Smooth muscle cell (in vitro differentiated cells): ENCODE measurements at regions not wholly inside any gene's neighbourhood (a gene's known extent, or its start where the extent isn't known, plus 50 kb on each side); places are given as distances from the start of the nearest gene placed in this dataset.
"Not testable (repeated sequence)": the region's sequence is repeated elsewhere in the genome, so short reads cannot be mapped to it uniquely, and the experiment has no call there.

Experiments
- DNase-seq: peaks from one replicate; lab custom pipeline; 2025; ENCODE audit not compliant: unreplicated experiment; lab: John Stamatoyannopoulos, UW
- H2AFZ ChIP-seq: fragments of 200-600 bp; sonication (generic); 2 replicates; pipeline ENCODE4 v1.6.0; 2016; ENCODE audit warnings: antibody characterized with exemption, low read depth, mild to moderate bottlenecking
- H3F3A ChIP-seq: fragments of 200-600 bp; sonication (generic); 2 replicates; pipeline ENCODE4 v1.6.0; 2017; ENCODE audit warnings: antibody characterized with exemption, low read depth
- H3K27ac ChIP-seq: fragments of 200-600 bp; sonication (generic); 2 replicates; pipeline ENCODE4 v1.5.1; 2016; ENCODE audit warnings: low read depth, mild to moderate bottlenecking
- H3K27me3 ChIP-seq: fragments of 200-600 bp; sonication (generic); 2 replicates; pipeline ENCODE4 v1.6.1; 2016; ENCODE audit warnings: low read depth, mild to moderate bottlenecking
- H3K36me3 ChIP-seq: fragments of 200-600 bp; sonication (generic); 2 replicates; pipeline ENCODE4 v1.5.1; 2016; ENCODE audit warnings: low read depth
- H3K4me1 ChIP-seq: fragments of 200-600 bp; sonication (generic); 2 replicates; pipeline ENCODE4 v1.5.1; 2016; ENCODE audit warnings: low read depth
- H3K4me2 ChIP-seq: fragments of 200-600 bp; sonication (generic); 2 replicates; pipeline ENCODE4 v1.6.0; 2016; ENCODE audit warnings: mild to moderate bottlenecking
- H3K4me3 ChIP-seq: fragments of 200-600 bp; sonication (generic); 2 replicates; pipeline ENCODE4 v1.5.1; 2016; ENCODE audit warnings: mild to moderate bottlenecking
- H3K79me2 ChIP-seq: fragments of 200-600 bp; sonication (generic); 2 replicates; pipeline ENCODE4 v1.6.0; 2016; ENCODE audit warnings: low read depth, mild to moderate bottlenecking
- H3K9ac ChIP-seq: fragments of 200-600 bp; sonication (generic); 2 replicates; pipeline ENCODE4 v1.6.0; 2016; ENCODE audit warnings: low read depth
- H3K9me3 ChIP-seq: fragments of 200-600 bp; sonication (generic); replicated peaks from 2 replicates; pipeline ENCODE4 v1.5.1; 2016; ENCODE audit warnings: low read depth
- H4K20me1 ChIP-seq: fragments of 200-600 bp; sonication (generic); 2 replicates; pipeline ENCODE4 v1.6.0; 2016; ENCODE audit warnings: low read depth
- CTCF ChIP-seq: fragments of 200-600 bp; sonication (generic); IDR thresholded peaks from 2 replicates; pipeline ENCODE4 v1.5.1; 2017; ENCODE audit warnings: borderline replicate concordance, mild to moderate bottlenecking, antibody characterized with exemption; ENCODE audit not compliant: insufficient read depth, poor library complexity, severe bottlenecking
- WGBS: methylation state at CpG from one replicate; pipeline ENCODE4 v1.1.7; 2016; ENCODE audit warnings: low lambda C conversion rate; 5-methylcytosine and 5-hydroxymethylcytosine counted together

GRCh38 chr6:27700337-27700736 lies 211.9 kb downstream of the OR2B2 start:
- H3K4me3 ChIP-seq: no peak overlapping the region
- no peaks in the 10 kb centered on the region for H3F3A ChIP-seq
- no peaks in the 10 kb centered on the region for H3K79me2 ChIP-seq
- H3K36me3 ChIP-seq: no peaks in the 10 kb centered on the region
- H3K27ac ChIP-seq: no peak overlapping the region
- no peaks in the 10 kb centered on the region for H3K27me3 ChIP-seq
- H3K4me2 ChIP-seq: no peak overlapping the region
- H4K20me1 ChIP-seq: no peaks in the 10 kb centered on the region
- TF ChIP-seq CTCF: no peak
- DNase-seq: no peak
- H3K9ac ChIP-seq: no peak overlapping the region
- no peaks in the 10 kb centered on the region for H3K9me3 ChIP-seq
- 95% methylated on average over 6 of the region's 6 CpGs for WGBS
- no peaks in the 10 kb centered on the region for H3K4me1 ChIP-seq
- H2AFZ ChIP-seq: no peak overlapping the region

- no peaks in the 10 kb centered on the region for H3K4me1 ChIP-seq
- H3K27me3 ChIP-seq: no peaks in the 10 kb centered on the region
- H3K36me3 ChIP-seq: no peaks in the 10 kb centered on the region
- H3F3A ChIP-seq: peaks cover 6% of the 10 kb centered on the region
- H3K79me2 ChIP-seq: no peaks in the 10 kb centered on the region
- H3K9ac ChIP-seq: no peak overlapping the region
- H3K4me2 ChIP-seq: peak overlapping the region; percentile 95
- H3K9me3 ChIP-seq: no peaks in the 10 kb centered on the region
- H3K27ac ChIP-seq: no peak overlapping the region
- WGBS: 43% methylated on average over 7 of the region's 7 CpGs
- TF ChIP-seq CTCF: no peak
- no peaks in the 10 kb centered on the region for H4K20me1 ChIP-seq
- H3K4me3 ChIP-seq: peak overlapping the region; percentile 77
- DNase-seq: no peak
- H2AFZ ChIP-seq: peak overlapping the region; percentile 96
Observed at GRCh38 chr6:27694547-27694874, 217.7 kb downstream of the OR2B2 start.

GRCh38 chr6:27693766-27694546 lies 218.2 kb downstream of the OR2B2 start:
- TF ChIP-seq CTCF: no peak
- WGBS: under 1% methylated on average over 34 of the region's 34 CpGs
- Histone ChIP-seq H3K36me3 (no peaks in the 10 kb centered on the region), H3K4me1 (no peaks in the 10 kb centered on the region), H3K27ac (peak overlapping the region; percentile 38), H3F3A (peaks cover 6% of the 10 kb centered on the region), H3K4me3 (peak overlapping the region; percentile 77), H3K9me3 (no peaks in the 10 kb centered on the region), H3K79me2 (no peaks in the 10 kb centered on the region), H3K9ac (peak overlapping the region; percentile 30), H3K27me3 (no peaks in the 10 kb centered on the region), H3K4me2 (peak overlapping the region; percentile 95), H4K20me1 (no peaks in the 10 kb centered on the region), H2AFZ (peak overlapping the region; percentile 96)
- DNase-seq: no peak

GRCh38 chr6:27692133-27692532 lies 219.2 kb upstream of the ZNF184 start:
- H3K9ac ChIP-seq, H2AFZ ChIP-seq: not testable (repeated sequence)
- 97% methylated on average over 10 of the region's 10 CpGs for WGBS

More at GRCh38 chr6:27692133-27692532, 219.2 kb upstream of the ZNF184 start:
- H3K27ac ChIP-seq, DNase-seq, H3K4me3 ChIP-seq, H3K27me3 ChIP-seq, H3K36me3 ChIP-seq, H3K4me1 ChIP-seq, H3K4me2 ChIP-seq, H3F3A ChIP-seq, H3K79me2 ChIP-seq, H4K20me1 ChIP-seq, H3K9me3 ChIP-seq: not testable (repeated sequence)
